SHP77 (cell line): ENCODE measurements at regions not wholly inside any gene's neighbourhood (a gene's known extent, or its start where the extent isn't known, plus 50 kb on each side); places are given as distances from the start of the nearest gene placed in this dataset.

Experiments
- DNase-seq, 2 experiments: peaks; one replicate each; lab custom pipeline; 2025; lab: John Stamatoyannopoulos, UW

- DNase-seq, result no peak
Measured at GRCh38 chr6:169047345-169047744, 206.3 kb downstream of the THBS2 start.

DNA sequence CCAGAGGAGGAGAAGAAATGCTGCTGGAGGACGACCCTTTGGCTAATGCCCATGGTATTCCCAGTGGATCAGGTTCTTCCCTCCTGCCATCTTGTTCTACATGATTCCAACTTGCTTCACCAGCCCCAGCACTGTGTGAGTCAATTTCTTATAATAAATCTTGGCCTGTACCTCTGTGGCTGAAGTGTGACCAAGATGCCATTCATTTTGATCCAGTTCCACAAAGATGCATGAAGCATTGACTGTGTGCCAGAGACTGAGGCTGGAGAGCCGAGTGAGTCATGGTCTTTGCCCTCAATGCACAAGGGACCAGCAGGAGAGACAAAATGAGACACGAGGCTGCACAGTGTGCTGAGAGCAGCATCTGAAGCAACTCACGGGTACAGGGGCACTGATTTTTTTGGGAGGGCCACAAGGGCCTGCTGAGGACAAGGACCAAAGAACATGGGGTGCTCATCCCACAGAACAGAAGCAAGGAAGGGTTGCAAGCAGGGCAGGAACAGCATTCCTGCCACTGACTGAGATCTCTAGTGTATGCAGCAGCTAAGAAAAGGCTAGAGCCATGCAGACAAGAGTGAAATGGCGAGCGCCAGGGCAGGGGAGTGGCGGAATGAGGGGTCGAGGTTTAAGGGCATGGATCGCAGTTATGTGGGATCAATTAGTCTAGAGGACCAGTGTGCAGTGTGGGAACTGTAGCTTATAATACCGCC, 207.0 kb downstream of the THBS2 start:
- no peak for DNase-seq

DNA sequence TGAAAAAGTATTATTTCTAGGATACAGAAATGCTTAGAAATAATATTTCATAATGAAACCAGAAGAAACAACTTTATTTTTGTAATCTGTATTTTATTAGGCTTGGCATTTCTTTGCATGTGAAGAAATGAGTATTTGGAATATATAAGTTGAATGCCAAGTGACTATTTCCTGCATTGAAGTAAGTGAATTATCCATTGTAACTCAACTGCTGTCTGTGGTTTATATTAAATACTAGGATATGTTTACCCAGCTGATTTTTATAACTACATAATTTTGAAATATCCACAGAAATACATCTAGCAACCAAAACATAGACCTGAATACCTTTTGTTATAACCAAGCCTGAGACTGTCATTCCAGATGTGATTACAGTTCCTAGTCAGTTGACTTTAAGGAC, 207.6 kb downstream of the THBS2 start:
- no peak for DNase-seq

GRCh38 chr6:169045486-169045885, 208.2 kb downstream of the THBS2 start:
- no peak for DNase-seq

DNA sequence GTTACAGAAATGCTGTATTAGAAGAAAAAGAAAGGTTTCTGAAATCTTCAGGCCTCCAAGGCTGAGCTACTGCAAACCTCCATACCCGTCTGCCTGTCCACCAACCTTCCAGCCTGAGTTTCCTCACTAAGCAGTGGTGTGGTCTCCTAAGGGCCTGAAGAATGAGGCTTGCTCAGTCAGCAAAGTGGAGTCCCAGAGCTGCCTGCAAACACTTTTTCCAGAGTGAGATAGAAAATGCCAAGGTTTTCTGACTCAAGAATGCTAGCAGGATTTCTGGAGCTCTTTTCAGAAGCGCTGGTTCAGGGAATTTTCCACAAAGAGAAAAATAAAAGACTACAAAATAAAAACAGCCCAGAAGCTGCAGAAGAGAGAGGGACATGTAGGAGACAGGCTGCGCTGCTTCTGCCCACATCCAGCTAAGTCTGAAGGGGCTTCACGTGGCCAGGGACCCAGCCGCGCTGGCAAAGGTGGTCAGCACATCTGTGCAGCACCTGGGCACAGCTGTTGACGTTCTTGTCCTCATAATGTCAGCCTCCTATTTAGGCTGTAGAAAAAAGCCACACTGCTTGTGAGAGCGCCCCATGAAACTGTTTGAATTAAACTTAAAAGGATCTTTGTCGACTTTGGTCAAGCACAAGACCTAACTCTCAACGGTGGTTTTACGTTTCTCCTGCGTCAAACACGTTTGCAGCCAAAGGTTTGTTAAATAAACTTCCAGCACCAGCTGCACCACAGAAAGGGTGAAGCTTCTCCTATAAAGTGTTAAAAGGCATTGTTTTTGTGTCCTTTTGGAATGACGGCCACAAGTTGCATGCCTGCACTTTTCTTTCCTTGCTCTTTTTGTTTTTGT, 209.0 kb downstream of the THBS2 start:
- DNase-seq, result no peak

GRCh38 chr6:169042061-169042460, 211.6 kb downstream of the THBS2 start:
- no peak for DNase-seq

GRCh38 chr6:169041078-169041477, 212.6 kb downstream of the THBS2 start:
- no peak for DNase-seq

DNA sequence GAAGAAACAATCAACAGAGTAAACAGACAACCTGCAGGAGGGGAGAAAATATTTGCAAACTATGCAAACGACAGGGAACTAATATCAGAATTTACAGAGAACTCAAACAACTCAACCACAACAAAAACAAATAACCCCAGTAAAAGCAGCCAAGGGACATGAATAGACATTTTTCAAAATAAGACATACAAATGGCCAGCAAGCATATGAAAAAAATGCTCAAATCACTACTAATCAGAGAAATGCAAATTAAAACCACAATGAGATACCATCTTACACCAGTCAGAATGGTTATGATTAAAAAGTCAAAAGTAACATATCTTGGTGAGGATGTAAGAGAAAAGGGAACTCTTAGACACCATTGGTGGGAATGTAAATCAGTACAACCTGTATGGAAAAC, 215.0 kb downstream of the THBS2 start:
- DNase-seq, result no peak

DNA sequence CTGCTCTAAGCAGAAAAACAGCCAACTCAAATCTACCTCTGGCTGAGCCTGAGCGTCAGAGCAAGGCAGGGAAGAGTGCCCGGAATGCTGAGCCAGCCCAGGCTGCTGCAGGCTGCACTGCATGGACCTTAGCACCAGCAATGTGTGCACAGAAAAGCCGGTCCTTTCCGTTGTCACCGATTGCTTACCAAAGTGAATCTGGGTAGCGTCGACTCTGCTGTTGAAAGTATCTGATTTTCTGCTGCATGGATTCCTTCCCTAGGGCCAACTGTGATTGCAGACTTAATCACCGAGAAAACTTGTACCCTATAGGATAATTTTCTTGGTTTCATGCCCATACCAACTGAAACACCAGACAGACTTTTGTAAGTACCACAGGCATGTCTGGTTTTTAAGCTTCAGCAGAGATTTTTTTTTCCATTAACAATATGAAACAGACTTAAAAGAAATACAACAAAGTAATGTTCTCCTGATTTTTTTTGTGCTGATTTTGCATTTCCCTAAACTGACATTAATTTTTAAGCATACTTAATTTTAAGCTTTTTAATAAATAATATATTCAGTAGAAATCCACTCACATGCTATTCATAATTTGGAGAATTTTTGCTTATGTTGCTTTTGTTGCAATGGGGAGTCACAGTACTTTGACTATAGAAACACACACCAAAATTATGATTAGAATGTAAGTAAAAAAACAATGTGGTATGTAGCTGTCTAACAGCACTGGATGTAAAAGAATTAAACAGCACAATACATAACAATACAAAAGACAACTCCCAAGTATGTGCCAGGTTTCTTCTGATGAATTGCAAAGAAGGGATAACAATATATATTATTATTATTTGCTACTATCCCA, 218.0 kb downstream of the THBS2 start:
- DNase-seq, result no peak

DNA sequence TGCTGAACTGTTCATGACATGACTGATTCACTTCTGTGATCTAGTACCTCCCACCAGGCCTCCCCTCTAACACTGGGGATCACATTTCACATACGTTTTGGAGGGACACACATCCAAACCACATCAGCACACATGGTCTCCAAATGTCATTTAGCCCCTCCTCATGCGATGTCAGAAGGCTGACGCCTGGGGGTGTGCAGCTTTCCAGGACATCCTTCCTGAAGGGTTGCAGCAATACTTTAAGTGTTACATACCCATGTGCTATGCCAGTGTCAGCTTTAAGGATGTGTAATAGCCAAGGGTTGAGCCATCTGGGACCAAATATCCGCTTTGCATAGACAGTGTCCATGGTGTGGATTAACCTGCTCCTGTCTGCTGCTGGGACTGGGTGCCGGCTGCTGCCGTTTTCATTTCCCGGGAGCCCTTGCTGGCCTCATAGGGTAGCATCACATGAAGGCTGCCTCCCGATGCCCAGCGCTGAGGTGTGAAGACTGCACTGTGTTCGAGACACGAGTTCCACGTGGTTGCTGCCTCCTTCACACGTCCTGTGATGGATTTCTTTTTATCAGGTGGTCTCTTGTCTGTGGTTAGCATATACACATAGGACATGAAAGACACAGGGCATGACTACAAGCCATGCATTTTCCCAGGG, 219.0 kb downstream of the THBS2 start:
- no peak for DNase-seq

DNA sequence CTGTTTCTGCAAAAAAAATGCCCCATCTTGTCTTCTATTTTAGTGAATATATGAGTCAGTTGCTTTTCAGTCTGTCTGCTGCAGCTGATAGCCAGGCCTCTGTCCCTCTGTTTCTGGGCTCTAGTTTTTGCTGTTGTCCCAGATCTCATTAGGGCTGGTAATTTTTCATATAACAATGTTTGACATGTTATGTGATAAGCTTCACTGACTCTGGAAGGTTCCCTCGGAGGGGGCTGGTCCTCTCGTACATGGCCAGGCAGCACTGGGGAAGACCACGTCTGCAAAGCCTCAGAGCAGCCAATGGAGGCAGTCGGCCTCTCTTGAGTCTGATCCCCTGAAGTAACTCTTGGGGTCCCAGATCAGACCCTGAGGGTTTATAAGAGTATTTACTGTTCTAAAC, 223.8 kb downstream of the THBS2 start:
- no peak for DNase-seq

DNA sequence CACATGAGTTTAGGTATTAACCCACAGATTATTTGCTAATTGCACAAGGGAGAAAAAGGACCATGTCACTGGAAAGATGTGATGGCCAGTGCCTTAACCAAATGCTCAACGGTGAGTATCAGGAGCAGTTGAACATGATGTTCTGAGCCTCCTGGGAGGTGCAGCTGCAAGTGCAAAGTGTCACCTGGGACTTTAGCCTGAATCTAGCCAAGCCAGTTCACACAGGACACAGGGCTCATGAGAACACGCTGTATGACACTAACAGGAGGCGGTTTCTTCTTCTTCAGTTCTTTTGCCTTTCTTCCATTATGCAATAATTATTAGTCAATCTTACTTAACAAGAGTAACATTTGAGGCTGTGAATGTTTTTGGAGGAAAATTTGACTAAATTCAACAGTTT, 225.3 kb downstream of the THBS2 start:
- no peak for DNase-seq

GRCh38 chr6:169026175-169026574, 227.5 kb downstream of the THBS2 start:
- DNase-seq, result no peak

DNA sequence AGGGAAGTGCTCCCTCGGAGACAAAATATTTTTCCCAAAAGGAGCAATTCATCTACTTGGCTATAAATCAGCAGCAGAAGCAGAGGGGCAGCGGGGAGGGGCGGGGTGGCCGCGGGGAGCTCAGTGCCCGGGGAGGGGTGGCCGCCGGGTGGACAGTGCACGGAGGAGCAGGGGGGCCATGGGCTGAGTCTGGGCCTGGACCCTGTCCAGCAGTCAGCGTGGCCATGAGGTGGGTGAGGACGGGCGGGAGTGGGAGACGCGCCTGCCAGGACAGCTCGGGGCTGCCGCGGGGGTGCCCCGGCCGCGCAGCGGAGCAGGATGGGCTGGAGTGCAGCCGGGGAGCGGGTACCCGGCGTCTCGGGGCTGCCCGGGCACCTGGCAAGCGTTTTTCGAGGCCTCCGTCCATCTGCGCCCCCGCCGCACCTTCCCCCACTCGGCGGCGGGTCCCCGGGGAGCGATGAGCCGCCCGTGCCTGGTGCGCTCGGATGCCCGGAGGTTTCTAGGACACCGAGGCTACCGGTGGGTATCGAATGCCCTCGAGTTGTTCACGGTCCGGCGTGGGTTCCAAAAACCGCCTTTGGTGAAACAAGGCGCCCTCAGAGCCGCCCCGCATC, 229.5 kb downstream of the THBS2 start:
- no peak for DNase-seq

DNA sequence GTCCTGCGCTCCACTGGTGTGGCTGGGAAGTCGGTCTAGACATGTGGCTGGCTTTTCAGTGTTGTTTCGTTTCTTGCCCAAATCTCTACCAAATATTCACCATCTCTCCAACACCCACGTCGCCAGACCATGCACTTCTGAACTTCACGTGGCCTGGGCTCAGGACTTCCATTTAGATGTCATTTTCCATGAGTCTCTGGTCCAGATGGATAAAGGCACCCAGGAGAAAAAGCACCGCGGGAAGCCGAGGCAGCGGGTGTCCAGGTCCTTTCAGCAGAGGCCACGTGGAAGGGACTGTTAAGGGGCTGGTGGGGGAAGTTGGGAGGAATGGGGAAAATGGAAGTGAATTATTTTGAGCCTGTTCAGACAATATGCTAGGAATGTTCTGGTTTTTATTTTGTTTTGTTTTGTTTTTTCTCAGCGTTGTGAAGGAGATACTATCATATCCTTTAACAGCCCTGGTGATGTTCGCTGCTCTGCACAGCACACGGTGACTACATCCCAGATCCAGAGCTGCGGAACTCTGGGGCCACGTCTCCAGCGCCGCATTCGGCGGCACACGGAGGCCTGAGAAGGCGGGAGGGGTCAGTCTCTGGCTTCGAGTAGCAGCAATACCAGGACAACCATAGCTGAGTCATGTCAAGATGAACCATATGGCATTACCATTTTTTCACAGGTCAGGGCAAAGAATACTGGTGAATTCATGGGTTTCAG, 230.3 kb downstream of the THBS2 start:
- DNase-seq, result no peak

DNA sequence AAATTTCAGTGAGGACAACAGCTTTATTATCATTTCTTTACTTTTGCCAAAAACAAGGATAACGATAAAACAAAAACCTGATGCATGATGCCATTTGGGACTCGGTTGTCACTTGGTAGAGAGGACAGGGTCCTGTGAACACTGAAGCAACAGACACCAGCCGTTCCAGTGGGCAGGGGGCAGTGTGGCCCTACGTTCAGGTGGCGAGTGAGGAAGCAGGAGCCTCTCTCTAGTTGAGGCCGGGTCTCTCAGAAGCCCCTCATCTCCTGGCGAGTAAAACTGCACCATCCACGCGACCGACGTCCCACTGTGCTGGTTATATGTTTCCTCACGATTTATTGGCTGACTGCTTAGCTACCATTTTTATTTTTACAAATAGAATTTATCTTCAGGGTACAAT, 231.6 kb downstream of the THBS2 start:
- DNase-seq, result no peak

- no peak for DNase-seq
Measured at GRCh38 chr6:169020821-169021220, 232.8 kb downstream of the THBS2 start.

DNA sequence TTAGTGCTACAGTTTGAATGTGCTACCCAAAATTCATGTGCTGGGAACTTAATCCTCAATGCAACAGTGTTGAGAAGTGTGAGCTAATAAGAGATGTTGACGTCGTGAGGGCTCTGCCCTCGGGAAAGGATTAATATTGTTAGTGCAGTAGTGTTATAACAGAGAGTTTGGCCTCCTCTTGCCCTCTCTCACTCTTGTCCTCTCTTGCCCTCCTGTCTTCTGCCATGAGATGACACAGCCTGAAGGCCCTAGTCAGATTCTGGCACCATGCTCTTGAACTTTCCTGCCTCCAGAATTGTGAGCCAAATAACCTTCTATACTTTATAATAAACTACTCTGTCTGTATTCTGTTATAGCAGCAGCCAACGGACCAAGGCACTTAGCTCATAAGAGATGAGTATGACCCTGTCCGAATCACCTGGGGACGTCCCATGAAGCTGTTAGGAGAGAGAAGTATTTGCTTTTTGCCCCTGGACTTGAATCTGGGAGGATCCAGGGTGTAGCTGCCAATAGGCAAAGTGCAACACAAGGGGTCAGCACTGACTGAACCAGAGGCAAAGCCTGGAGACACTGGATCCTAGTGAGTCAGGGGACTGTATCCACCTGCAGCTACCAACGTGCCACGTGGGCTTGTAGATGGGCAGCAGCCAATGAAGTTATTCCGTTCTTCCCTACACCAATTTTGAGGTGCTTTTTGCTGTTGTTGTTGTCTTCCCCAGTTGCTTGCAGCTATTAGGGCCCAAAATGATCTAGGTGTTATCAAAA, 233.7 kb downstream of the THBS2 start:
- DNase-seq, result no peak

GRCh38 chr6:169019111-169019510, 234.5 kb downstream of the THBS2 start:
- DNase-seq, result no peak

GRCh38 chr6:169016758-169017157, 236.9 kb downstream of the THBS2 start:
- no peak for DNase-seq
